ENCODE measurements at regions not wholly inside any gene's neighbourhood (a gene's known extent, or its start where the extent isn't known, plus 50 kb on each side); places are given as distances from the start of the nearest gene placed in this dataset.

- no peak for TF ChIP-seq POLR2A (IDR thresholded peaks at IDR 0.05)
- TF ChIP-seq CTCF (IDR thresholded peaks at IDR 0.05) = no peak
- 69 to 73% methylated on average over 7 of the region's 7 CpGs for WGBS, 2 donors
- Histone ChIP-seq H3K4me1 (no peaks in the 10 kb centered on the region), H3K27me3 (no peaks in the 10 kb centered on the region), H3K9me3 (no peaks in the 10 kb centered on the region), H3K27ac (no peak overlapping the region), H3K36me3 (ENCODE audit: low read depth, missing control alignments) (no peaks in the 10 kb centered on the region), H3K4me3 (no peak overlapping the region)
- no peak for DNase-seq
- intact Hi-C loops (cut with DNase I; ENCODE audit: low total_unique reads) = no loop called here
These were observed 396.5 kb upstream of the PFKP start for GRCh38 chr10:2670864-2671263.

GRCh38 chr10:2665772-2666171 lies 401.6 kb upstream of the PFKP start:
- no peaks in the 10 kb centered on the region for H3K36me3 ChIP-seq (ENCODE audit: low read depth, missing control alignments)
- intact Hi-C loops (cut with DNase I; ENCODE audit: low total_unique reads) = no loop called here
- no peak overlapping the region for H3K4me3 ChIP-seq
- H3K4me1 ChIP-seq = no peaks in the 10 kb centered on the region
- no peak overlapping the region for H3K27ac ChIP-seq
- no peaks in the 10 kb centered on the region for H3K27me3 ChIP-seq
- no peak for TF ChIP-seq CTCF (IDR thresholded peaks at IDR 0.05)
- no peak for TF ChIP-seq POLR2A (IDR thresholded peaks at IDR 0.05)
- H3K9me3 ChIP-seq = no peaks in the 10 kb centered on the region
- no peak for DNase-seq

- no peaks in the 10 kb centered on the region for H3K27me3 ChIP-seq
- H3K27ac ChIP-seq = no peak overlapping the region
- H3K9me3 ChIP-seq = no peaks in the 10 kb centered on the region
- TF ChIP-seq POLR2A (IDR thresholded peaks at IDR 0.05) (no peak), CTCF (IDR thresholded peaks at IDR 0.05) (no peak)
- 58 to 74% methylated on average over 10 of the region's 10 CpGs for WGBS, 2 donors
- no peaks in the 10 kb centered on the region for H3K36me3 ChIP-seq (ENCODE audit: low read depth, missing control alignments)
- intact Hi-C loops (cut with DNase I; ENCODE audit: low total_unique reads) = no loop called here
- no peak for DNase-seq
- no peak overlapping the region for H3K4me3 ChIP-seq
- H3K4me1 ChIP-seq = no peaks in the 10 kb centered on the region
These were observed 407.1 kb upstream of the PFKP start for GRCh38 chr10:2660276-2660675.

GRCh38 chr10:2659660-2660209 lies 407.6 kb upstream of the PFKP start:
- Histone ChIP-seq H3K36me3 (ENCODE audit: low read depth, missing control alignments) (no peaks in the 10 kb centered on the region), H3K9me3 (no peaks in the 10 kb centered on the region), H3K4me1 (no peaks in the 10 kb centered on the region), H3K4me3 (no peak overlapping the region), H3K27me3 (no peaks in the 10 kb centered on the region), H3K27ac (no peak overlapping the region)
- 70 to 74% methylated on average over 8 of the region's 8 CpGs for WGBS, 2 donors
- intact Hi-C loops (cut with DNase I; ENCODE audit: low total_unique reads) = no loop called here
- no peak for DNase-seq
- no peak for TF ChIP-seq POLR2A (IDR thresholded peaks at IDR 0.05)
- TF ChIP-seq CTCF (IDR thresholded peaks at IDR 0.05) = no peak

GRCh38 chr10:2658780-2659179 lies 408.6 kb upstream of the PFKP start:
- Histone ChIP-seq H3K36me3 (ENCODE audit: low read depth, missing control alignments) (no peaks in the 10 kb centered on the region), H3K4me3 (no peak overlapping the region), H3K4me1 (no peaks in the 10 kb centered on the region), H3K27me3 (no peaks in the 10 kb centered on the region), H3K9me3 (no peaks in the 10 kb centered on the region), H3K27ac (no peak overlapping the region)
- 68 to 90% methylated on average over 4 of the region's 4 CpGs for WGBS, 2 donors
- intact Hi-C loops (cut with DNase I; ENCODE audit: low total_unique reads) = no loop called here
- no peak for TF ChIP-seq CTCF (IDR thresholded peaks at IDR 0.05)
- TF ChIP-seq POLR2A (IDR thresholded peaks at IDR 0.05) = no peak
- no peak for DNase-seq
